ENCODE measurements at regions not wholly inside any gene's neighbourhood (a gene's known extent, or its start where the extent isn't known, plus 50 kb on each side); places are given as distances from the start of the nearest gene placed in this dataset.

DNA sequence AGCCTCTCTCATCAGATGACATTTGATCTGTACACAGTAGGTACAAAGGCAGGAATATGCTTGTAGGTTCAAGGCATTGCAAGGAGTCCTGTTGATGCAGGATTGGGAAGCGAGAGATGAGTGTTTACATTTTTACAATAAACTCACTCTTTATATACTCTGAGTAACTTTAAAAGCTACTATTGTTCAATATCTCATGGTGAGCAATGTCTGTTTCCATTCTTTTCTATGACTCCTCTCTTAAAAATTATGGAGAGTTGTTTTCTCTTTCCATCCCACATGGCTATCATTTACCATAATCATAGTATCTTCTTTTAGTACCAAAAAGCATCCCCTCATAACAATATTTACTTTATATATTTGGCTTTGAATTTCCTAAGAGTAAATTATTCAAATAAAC lies 314.0 kb upstream of the CDIN1 start:
- Histone ChIP-seq H2BK5ac (ENCODE audit: low read length) (no peak overlapping the region), H2AK5ac (ENCODE audit: low read depth, low read length) (no peak overlapping the region), H2BK15ac (ENCODE audit: low read length) (no peak overlapping the region), H3K4me2 (ENCODE audit: insufficient read depth, low read length, poor library complexity, severe bottlenecking) (no peak overlapping the region), H2BK12ac (ENCODE audit: low read length) (no peak overlapping the region), H3K79me1 (ENCODE audit: low read depth, low read length) (no peaks in the 10 kb centered on the region), H3K36me3 (replicated peaks in 1 of 2; ENCODE audit: control insufficient read depth in 2 of 2, insufficient read depth in 2 of 2, low read length in 2 of 2) (no peaks in the 10 kb centered on the region), H3K27me3 (ENCODE audit: control insufficient read depth in 3 of 3, insufficient read depth in 3 of 3, low read depth in 1 of 3, low read length in 3 of 3) (peaks cover 0 to 7% (median 0%) of the 10 kb centered on the region in 3 experiments), H4K91ac (ENCODE audit: low read depth, low read length, poor library complexity) (no peak overlapping the region), H3K23ac (ENCODE audit: low read depth, low read length, poor library complexity) (no peak overlapping the region), H3K27ac (replicated peaks; ENCODE audit: low read length) (no peak overlapping the region), H2BK120ac (ENCODE audit: low read depth, low read length) (no peak overlapping the region), H3K4me1 (ENCODE audit: control insufficient read depth in 2 of 2, insufficient read depth in 1 of 2, low read depth in 1 of 2, low read length in 2 of 2) (peaks cover 0 to 3% of the 10 kb centered on the region in 2 donors), H3K18ac (ENCODE audit: low read length) (no peak overlapping the region), H3K14ac (ENCODE audit: low read length) (no peak overlapping the region), H3K4me3 (ENCODE audit: low read length in 2 of 2) (no peak overlapping the region), H2AFZ (ENCODE audit: low read length) (no peak overlapping the region), H3K9ac (ENCODE audit: low read depth, low read length, poor library complexity) (no peak overlapping the region), H3K9me3 (replicated peaks in 1 of 2; ENCODE audit: control insufficient read depth in 2 of 2, insufficient read depth in 1 of 2, low read depth in 1 of 2, low read length in 2 of 2) (no peaks in the 10 kb centered on the region), H3K4ac (ENCODE audit: low read length) (no peak overlapping the region), H4K8ac (ENCODE audit: low read depth, low read length) (no peak overlapping the region)
- WGBS, 2 donors (ENCODE audit: extremely low coverage in 2 of 2, insufficient read length in 2 of 2, insufficient replicate concordance in 1 of 2), result no CpG with 5 or more reads among the region's 1 CpG
- no peak for DNase-seq (ENCODE audit: low spot score)

GRCh38 chr15:36271048-36271447 lies 308.4 kb upstream of the CDIN1 start:
- no peak overlapping the region for H3K9ac ChIP-seq (ENCODE audit: low read depth, low read length, poor library complexity)
- H2AFZ ChIP-seq (ENCODE audit: low read length), result no peak overlapping the region
- no peak overlapping the region for H2AK5ac ChIP-seq (ENCODE audit: low read depth, low read length)
- no peak overlapping the region for H3K4ac ChIP-seq (ENCODE audit: low read length)
- peak; percentile 56 for DNase-seq (ENCODE audit: low spot score)
- no peak overlapping the region for H4K91ac ChIP-seq (ENCODE audit: low read depth, low read length, poor library complexity)
- no peak overlapping the region for H3K14ac ChIP-seq (ENCODE audit: low read length)
- peaks cover 0 to 3% of the 10 kb centered on the region in 2 donors for H3K4me1 ChIP-seq (ENCODE audit: control insufficient read depth in 2 of 2, insufficient read depth in 1 of 2, low read depth in 1 of 2, low read length in 2 of 2)
- H2BK120ac ChIP-seq (ENCODE audit: low read depth, low read length), result no peak overlapping the region
- H3K36me3 ChIP-seq (replicated peaks in 1 of 2; ENCODE audit: control insufficient read depth in 2 of 2, insufficient read depth in 2 of 2, low read length in 2 of 2), result no peaks in the 10 kb centered on the region
- H3K9me3 ChIP-seq (replicated peaks in 1 of 2; ENCODE audit: control insufficient read depth in 2 of 2, insufficient read depth in 1 of 2, low read depth in 1 of 2, low read length in 2 of 2), result no peaks in the 10 kb centered on the region
- H3K23ac ChIP-seq (ENCODE audit: low read depth, low read length, poor library complexity), result no peak overlapping the region
- H3K4me2 ChIP-seq (ENCODE audit: insufficient read depth, low read length, poor library complexity, severe bottlenecking), result no peak overlapping the region
- no peak overlapping the region for H2BK12ac ChIP-seq (ENCODE audit: low read length)
- no peak overlapping the region for H3K27ac ChIP-seq (replicated peaks; ENCODE audit: low read length)
- H3K4me3 ChIP-seq (ENCODE audit: low read length in 2 of 2), result no peak overlapping the region
- H3K79me1 ChIP-seq (ENCODE audit: low read depth, low read length), result no peaks in the 10 kb centered on the region
- H2BK15ac ChIP-seq (ENCODE audit: low read length), result no peak overlapping the region
- no CpG with 5 or more reads among the region's 5 CpGs for WGBS, 2 donors (ENCODE audit: extremely low coverage in 2 of 2, insufficient read length in 2 of 2, insufficient replicate concordance in 1 of 2)
- H3K18ac ChIP-seq (ENCODE audit: low read length), result no peak overlapping the region
- no peak overlapping the region for H2BK5ac ChIP-seq (ENCODE audit: low read length)
- no peak overlapping the region for H4K8ac ChIP-seq (ENCODE audit: low read depth, low read length)
- H3K27me3 ChIP-seq (ENCODE audit: control insufficient read depth in 3 of 3, insufficient read depth in 3 of 3, low read depth in 1 of 3, low read length in 3 of 3), result peaks cover 0 to 24% (median 2%) of the 10 kb centered on the region in 3 experiments

DNA sequence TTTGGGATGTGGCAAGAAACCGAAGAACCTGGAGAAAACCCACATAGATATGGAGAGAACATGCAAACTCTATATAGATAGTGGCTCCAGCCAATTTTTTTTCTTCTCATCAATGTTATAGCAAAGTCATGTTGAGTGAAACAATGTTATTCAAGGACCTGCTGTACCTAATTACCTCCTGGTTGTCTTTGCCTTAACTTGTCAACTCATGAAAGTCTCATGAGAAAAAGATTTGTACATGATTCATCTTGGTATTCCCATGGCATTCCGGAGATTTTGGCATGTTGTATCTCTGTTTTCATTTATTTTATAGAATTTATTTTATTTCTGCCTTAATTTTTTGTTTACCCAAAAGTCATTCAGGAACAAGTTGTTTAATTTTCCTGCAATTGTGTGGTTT lies 303.8 kb upstream of the CDIN1 start:
- peaks cover 0 to 16% (median 2%) of the 10 kb centered on the region in 3 experiments for H3K27me3 ChIP-seq (ENCODE audit: control insufficient read depth in 3 of 3, insufficient read depth in 3 of 3, low read depth in 1 of 3, low read length in 3 of 3)
- H2BK15ac ChIP-seq (ENCODE audit: low read length), result no peak overlapping the region
- peaks cover 10 to 18% of the 10 kb centered on the region in 2 donors for H3K9me3 ChIP-seq (replicated peaks in 1 of 2; ENCODE audit: control insufficient read depth in 2 of 2, insufficient read depth in 1 of 2, low read depth in 1 of 2, low read length in 2 of 2)
- no peak overlapping the region for H3K18ac ChIP-seq (ENCODE audit: low read length)
- H3K9ac ChIP-seq (ENCODE audit: low read depth, low read length, poor library complexity), result no peak overlapping the region
- no peak overlapping the region for H2BK12ac ChIP-seq (ENCODE audit: low read length)
- H3K23ac ChIP-seq (ENCODE audit: low read depth, low read length, poor library complexity), result no peak overlapping the region
- H3K4me1 ChIP-seq (ENCODE audit: control insufficient read depth in 2 of 2, insufficient read depth in 1 of 2, low read depth in 1 of 2, low read length in 2 of 2), result no peaks in the 10 kb centered on the region
- H2BK120ac ChIP-seq (ENCODE audit: low read depth, low read length), result no peak overlapping the region
- no peak overlapping the region for H3K4ac ChIP-seq (ENCODE audit: low read length)
- no peak overlapping the region for H2AFZ ChIP-seq (ENCODE audit: low read length)
- no peak overlapping the region for H3K4me3 ChIP-seq (ENCODE audit: low read length in 2 of 2)
- H3K36me3 ChIP-seq (replicated peaks in 1 of 2; ENCODE audit: control insufficient read depth in 2 of 2, insufficient read depth in 2 of 2, low read length in 2 of 2), result no peaks in the 10 kb centered on the region
- H2AK5ac ChIP-seq (ENCODE audit: low read depth, low read length), result no peak overlapping the region
- DNase-seq (ENCODE audit: low spot score), result no peak
- H3K14ac ChIP-seq (ENCODE audit: low read length), result no peak overlapping the region
- H2BK5ac ChIP-seq (ENCODE audit: low read length), result no peak overlapping the region
- no peak overlapping the region for H3K27ac ChIP-seq (replicated peaks; ENCODE audit: low read length)
- H3K79me1 ChIP-seq (ENCODE audit: low read depth, low read length), result no peaks in the 10 kb centered on the region
- H4K8ac ChIP-seq (ENCODE audit: low read depth, low read length), result no peak overlapping the region
- H4K91ac ChIP-seq (ENCODE audit: low read depth, low read length, poor library complexity), result no peak overlapping the region
- WGBS, 2 donors (ENCODE audit: extremely low coverage in 2 of 2, insufficient read length in 2 of 2, insufficient replicate concordance in 1 of 2), result no CpG with 5 or more reads among the region's 2 CpGs
- no peak overlapping the region for H3K4me2 ChIP-seq (ENCODE audit: insufficient read depth, low read length, poor library complexity, severe bottlenecking)

DNA sequence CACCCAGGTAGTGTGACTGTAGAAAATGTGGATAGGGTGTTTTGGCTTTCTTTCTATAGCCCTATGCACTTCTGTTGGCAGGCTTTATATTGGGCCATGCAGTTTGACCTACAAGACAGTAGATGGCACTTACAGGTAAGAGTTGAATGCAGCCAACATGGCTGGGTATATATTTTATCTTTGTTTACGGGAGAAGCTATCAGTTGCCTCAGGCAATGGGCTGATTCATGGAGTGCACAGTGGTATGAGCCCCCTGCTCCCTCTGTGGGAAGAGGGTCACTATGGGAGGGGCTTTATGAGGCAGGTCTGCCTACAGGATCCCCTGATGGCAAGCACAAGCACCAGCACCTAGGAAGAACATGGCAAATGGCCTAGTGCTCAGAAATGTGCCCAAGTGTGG lies 301.2 kb upstream of the CDIN1 start:
- H3K4me2 ChIP-seq (ENCODE audit: insufficient read depth, low read length, poor library complexity, severe bottlenecking), result no peak overlapping the region
- no peak overlapping the region for H3K18ac ChIP-seq (ENCODE audit: low read length)
- no peaks in the 10 kb centered on the region for H3K4me1 ChIP-seq (ENCODE audit: control insufficient read depth in 2 of 2, insufficient read depth in 1 of 2, low read depth in 1 of 2, low read length in 2 of 2)
- H3K23ac ChIP-seq (ENCODE audit: low read depth, low read length, poor library complexity), result no peak overlapping the region
- H3K4me3 ChIP-seq (ENCODE audit: low read length in 2 of 2), result no peak overlapping the region
- peaks cover 10 to 18% of the 10 kb centered on the region in 2 donors for H3K9me3 ChIP-seq (replicated peaks in 1 of 2; ENCODE audit: control insufficient read depth in 2 of 2, insufficient read depth in 1 of 2, low read depth in 1 of 2, low read length in 2 of 2)
- no CpG with 5 or more reads among the region's 1 CpG for WGBS, 2 donors (ENCODE audit: extremely low coverage in 2 of 2, insufficient read length in 2 of 2, insufficient replicate concordance in 1 of 2)
- H3K14ac ChIP-seq (ENCODE audit: low read length), result peak overlapping the region; percentile 64
- no peaks in the 10 kb centered on the region for H3K79me1 ChIP-seq (ENCODE audit: low read depth, low read length)
- no peak overlapping the region for H2BK15ac ChIP-seq (ENCODE audit: low read length)
- no peak overlapping the region for H2AK5ac ChIP-seq (ENCODE audit: low read depth, low read length)
- no peak overlapping the region for H3K27ac ChIP-seq (replicated peaks; ENCODE audit: low read length)
- no peak overlapping the region for H3K9ac ChIP-seq (ENCODE audit: low read depth, low read length, poor library complexity)
- peak overlapping the region; percentile 41 for H2AFZ ChIP-seq (ENCODE audit: low read length)
- no peak overlapping the region for H4K8ac ChIP-seq (ENCODE audit: low read depth, low read length)
- no peak overlapping the region for H2BK12ac ChIP-seq (ENCODE audit: low read length)
- no peak for DNase-seq (ENCODE audit: low spot score)
- no peak overlapping the region for H4K91ac ChIP-seq (ENCODE audit: low read depth, low read length, poor library complexity)
- H2BK5ac ChIP-seq (ENCODE audit: low read length), result no peak overlapping the region
- no peak overlapping the region for H3K4ac ChIP-seq (ENCODE audit: low read length)
- peaks cover 0 to 4% (median 0%) of the 10 kb centered on the region in 3 experiments for H3K27me3 ChIP-seq (ENCODE audit: control insufficient read depth in 3 of 3, insufficient read depth in 3 of 3, low read depth in 1 of 3, low read length in 3 of 3)
- H2BK120ac ChIP-seq (ENCODE audit: low read depth, low read length), result no peak overlapping the region
- no peaks in the 10 kb centered on the region for H3K36me3 ChIP-seq (replicated peaks in 1 of 2; ENCODE audit: control insufficient read depth in 2 of 2, insufficient read depth in 2 of 2, low read length in 2 of 2)
